DOHH2 (cell line): ENCODE measurements at regions not wholly inside any gene's neighbourhood (a gene's known extent, or its start where the extent isn't known, plus 50 kb on each side); places are given as distances from the start of the nearest gene placed in this dataset.

Experiments used
- CTCF ChIP-seq: fragments of 200-600 bp; sonication (generic); IDR thresholded peaks from one replicate; pipeline ENCODE4 v1.5.1; 2014; ENCODE audit warnings: antibody characterized with exemption, mild to moderate bottlenecking, low read depth, low read length; ENCODE audit not compliant: poor library complexity, severe bottlenecking
- EZH2phosphoT487 ChIP-seq: fragments of 200-600 bp; sonication (generic); IDR thresholded peaks from 2 replicates; pipeline ENCODE4 v1.6.1; 2017; ENCODE audit warnings: borderline replicate concordance, mild to moderate bottlenecking, antibody characterized with exemption, low read length, moderate library complexity, mixed read lengths

GRCh38 chr6:90403489-90404381 lies 107.1 kb upstream of the BACH2 start:
- TF ChIP-seq CTCF (no peak), EZH2phosphoT487 (no peak)
